DND-41 (cell line): ENCODE measurements at regions not wholly inside any gene's neighbourhood (a gene's known extent, or its start where the extent isn't known, plus 50 kb on each side); places are given as distances from the start of the nearest gene placed in this dataset.

Source experiments
- CTCF ChIP-seq: IDR thresholded peaks from 2 replicates; pipeline ENCODE4 v1.5.1; 2012; ENCODE audit warnings: borderline replicate concordance, low read length, moderate library complexity, mild to moderate bottlenecking; ENCODE audit not compliant: poor library complexity, severe bottlenecking; ENCODE audit errors: extremely low read depth
- EZH2 ChIP-seq: IDR thresholded peaks from 3 replicates; pipeline ENCODE4 v1.6.1; 2012; ENCODE audit warnings: borderline replicate concordance, low read depth, mild to moderate bottlenecking, moderate library complexity, low read length, inconsistent platforms; ENCODE audit not compliant: severe bottlenecking

- TF ChIP-seq CTCF (no peak), EZH2 (no peak)
Observed at GRCh38 chr10:65845916-65846315, 1079.9 kb upstream of the LRRTM3 start.
